ENCODE measurements at regions not wholly inside any gene's neighbourhood (a gene's known extent, or its start where the extent isn't known, plus 50 kb on each side); places are given as distances from the start of the nearest gene placed in this dataset.

DNA sequence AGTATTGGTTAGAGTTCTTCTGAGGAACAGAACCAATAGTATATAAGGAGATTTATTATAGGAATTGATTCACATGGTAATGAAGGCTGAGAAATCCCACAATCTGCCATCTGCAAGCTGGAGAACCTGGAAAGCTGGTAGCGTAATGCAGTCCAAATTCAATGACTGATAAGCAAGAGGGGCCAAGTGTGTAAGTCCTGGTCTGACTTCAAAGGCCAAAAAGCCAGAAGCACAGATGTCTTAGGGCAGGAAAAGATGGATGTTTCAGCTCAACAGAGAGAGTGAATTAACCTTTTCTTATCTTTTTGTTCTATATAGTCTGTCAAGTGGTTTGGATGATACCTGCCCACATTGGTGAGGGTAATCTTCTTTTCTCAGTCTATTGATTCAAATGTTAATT lies 146.4 kb downstream of the FGF10 start:
- H3K9ac ChIP-seq (ENCODE audit: low read depth, low read length, poor library complexity, severe bottlenecking): no peak overlapping the region
- H3K9me3 ChIP-seq (ENCODE audit: insufficient read depth, low read depth, low read length): no peaks in the 10 kb centered on the region
- H3K79me2 ChIP-seq (ENCODE audit: insufficient read depth, low read length): no peaks in the 10 kb centered on the region
- no peaks in the 10 kb centered on the region for H3K4me1 ChIP-seq (ENCODE audit: insufficient read depth, low read length, poor library complexity, severe bottlenecking)
- H3K4me3 ChIP-seq (ENCODE audit: low read length, poor library complexity, severe bottlenecking): no peak overlapping the region
- H4K20me1 ChIP-seq (ENCODE audit: insufficient read depth, low read length, poor library complexity, severe bottlenecking): no peaks in the 10 kb centered on the region
- TF ChIP-seq, protein P1, sequence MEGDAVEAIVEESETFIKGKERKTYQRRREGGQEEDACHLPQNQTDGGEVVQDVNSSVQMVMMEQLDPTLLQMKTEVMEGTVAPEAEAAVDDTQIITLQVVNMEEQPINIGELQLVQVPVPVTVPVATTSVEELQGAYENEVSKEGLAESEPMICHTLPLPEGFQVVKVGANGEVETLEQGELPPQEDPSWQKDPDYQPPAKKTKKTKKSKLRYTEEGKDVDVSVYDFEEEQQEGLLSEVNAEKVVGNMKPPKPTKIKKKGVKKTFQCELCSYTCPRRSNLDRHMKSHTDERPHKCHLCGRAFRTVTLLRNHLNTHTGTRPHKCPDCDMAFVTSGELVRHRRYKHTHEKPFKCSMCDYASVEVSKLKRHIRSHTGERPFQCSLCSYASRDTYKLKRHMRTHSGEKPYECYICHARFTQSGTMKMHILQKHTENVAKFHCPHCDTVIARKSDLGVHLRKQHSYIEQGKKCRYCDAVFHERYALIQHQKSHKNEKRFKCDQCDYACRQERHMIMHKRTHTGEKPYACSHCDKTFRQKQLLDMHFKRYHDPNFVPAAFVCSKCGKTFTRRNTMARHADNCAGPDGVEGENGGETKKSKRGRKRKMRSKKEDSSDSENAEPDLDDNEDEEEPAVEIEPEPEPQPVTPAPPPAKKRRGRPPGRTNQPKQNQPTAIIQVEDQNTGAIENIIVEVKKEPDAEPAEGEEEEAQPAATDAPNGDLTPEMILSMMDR (conservative IDR thresholded peaks at IDR 0.05; ENCODE audit: low read length): no peak
- TF ChIP-seq EZH2phosphoT487 (IDR thresholded peaks at IDR 0.05; ENCODE audit: borderline replicate concordance): no peak
- H3K36me3 ChIP-seq (ENCODE audit: insufficient read depth, low read length): no peaks in the 10 kb centered on the region
- no peaks in the 10 kb centered on the region for H3F3A ChIP-seq (ENCODE audit: low read depth)
- H3K27me3 ChIP-seq (ENCODE audit: insufficient read depth, low read length, poor library complexity, severe bottlenecking): no peaks in the 10 kb centered on the region
- H2AFZ ChIP-seq (ENCODE audit: low read length): no peak overlapping the region
- no peaks in the 10 kb centered on the region for H3K9me2 ChIP-seq (replicated peaks; ENCODE audit: low read depth, low read length)
- H3K4me2 ChIP-seq (ENCODE audit: low read depth, low read length, poor library complexity, severe bottlenecking): no peak overlapping the region

DNA sequence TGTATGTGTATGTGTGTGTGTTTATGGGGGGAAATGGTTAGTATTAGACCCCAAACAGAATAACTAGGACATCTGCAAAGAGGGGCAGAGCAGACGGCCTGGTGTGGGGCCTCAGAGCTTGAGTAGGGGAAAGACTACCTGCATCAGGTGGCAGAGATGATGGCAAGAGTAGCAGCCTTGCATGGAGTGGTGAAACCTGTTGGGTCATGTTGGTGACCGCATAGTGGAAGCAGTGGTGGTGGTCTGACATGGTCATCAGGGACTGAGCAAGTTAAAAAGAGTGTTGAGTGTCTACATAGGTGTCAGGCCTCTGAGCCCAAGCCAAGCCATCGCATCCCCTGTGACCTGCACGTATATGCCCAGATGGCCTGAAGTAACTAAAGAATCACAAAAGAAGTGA lies 153.2 kb downstream of the FGF10 start:
- H3F3A ChIP-seq (ENCODE audit: low read depth): no peaks in the 10 kb centered on the region
- no peaks in the 10 kb centered on the region for H3K9me3 ChIP-seq (ENCODE audit: insufficient read depth, low read depth, low read length)
- H3K9me2 ChIP-seq (replicated peaks; ENCODE audit: low read depth, low read length): no peaks in the 10 kb centered on the region
- no peak overlapping the region for H3K9ac ChIP-seq (ENCODE audit: low read depth, low read length, poor library complexity, severe bottlenecking)
- no peaks in the 10 kb centered on the region for H3K27me3 ChIP-seq (ENCODE audit: insufficient read depth, low read length, poor library complexity, severe bottlenecking)
- H3K36me3 ChIP-seq (ENCODE audit: insufficient read depth, low read length): no peaks in the 10 kb centered on the region
- H3K79me2 ChIP-seq (ENCODE audit: insufficient read depth, low read length): no peaks in the 10 kb centered on the region
- H3K4me2 ChIP-seq (ENCODE audit: low read depth, low read length, poor library complexity, severe bottlenecking): no peak overlapping the region
- H4K20me1 ChIP-seq (ENCODE audit: insufficient read depth, low read length, poor library complexity, severe bottlenecking): no peaks in the 10 kb centered on the region
- H3K4me3 ChIP-seq (ENCODE audit: low read length, poor library complexity, severe bottlenecking): no peak overlapping the region
- no peak overlapping the region for H2AFZ ChIP-seq (ENCODE audit: low read length)
- TF ChIP-seq, protein P1 (conservative IDR thresholded peaks at IDR 0.05; ENCODE audit: low read length): no peak
- TF ChIP-seq EZH2phosphoT487 (IDR thresholded peaks at IDR 0.05; ENCODE audit: borderline replicate concordance): no peak
- no peaks in the 10 kb centered on the region for H3K4me1 ChIP-seq (ENCODE audit: insufficient read depth, low read length, poor library complexity, severe bottlenecking)

DNA sequence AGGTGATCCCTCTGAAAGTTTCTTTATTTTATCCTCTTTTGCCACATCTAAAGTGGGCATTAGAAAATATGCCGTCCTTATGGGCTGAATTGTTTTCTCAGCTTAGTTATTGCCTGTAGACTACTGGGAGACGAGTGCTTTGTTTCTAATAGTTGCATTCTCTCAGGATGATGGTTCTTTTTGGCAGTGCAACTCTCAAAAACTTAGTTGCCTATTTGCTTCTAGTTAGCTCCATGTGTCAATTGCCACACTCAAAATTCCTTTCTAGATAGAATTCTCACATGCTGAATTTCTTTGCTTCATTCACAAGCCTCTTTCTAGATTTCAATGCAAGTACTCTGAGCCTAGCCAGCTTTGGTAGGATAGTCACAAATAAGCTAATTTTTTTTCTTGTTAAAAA lies 155.5 kb downstream of the FGF10 start:
- H3K4me3 ChIP-seq (ENCODE audit: low read length, poor library complexity, severe bottlenecking): no peak overlapping the region
- TF ChIP-seq EZH2phosphoT487 (IDR thresholded peaks at IDR 0.05; ENCODE audit: borderline replicate concordance): no peak
- TF ChIP-seq, protein P1 (conservative IDR thresholded peaks at IDR 0.05; ENCODE audit: low read length): no peak
- no peaks in the 10 kb centered on the region for H3K36me3 ChIP-seq (ENCODE audit: insufficient read depth, low read length)
- H3K9me2 ChIP-seq (replicated peaks; ENCODE audit: low read depth, low read length): no peaks in the 10 kb centered on the region
- H3K27me3 ChIP-seq (ENCODE audit: insufficient read depth, low read length, poor library complexity, severe bottlenecking): no peaks in the 10 kb centered on the region
- no peaks in the 10 kb centered on the region for H3K79me2 ChIP-seq (ENCODE audit: insufficient read depth, low read length)
- H3K4me1 ChIP-seq (ENCODE audit: insufficient read depth, low read length, poor library complexity, severe bottlenecking): no peaks in the 10 kb centered on the region
- no peaks in the 10 kb centered on the region for H4K20me1 ChIP-seq (ENCODE audit: insufficient read depth, low read length, poor library complexity, severe bottlenecking)
- H3F3A ChIP-seq (ENCODE audit: low read depth): no peaks in the 10 kb centered on the region
- no peak overlapping the region for H3K4me2 ChIP-seq (ENCODE audit: low read depth, low read length, poor library complexity, severe bottlenecking)
- no peaks in the 10 kb centered on the region for H3K9me3 ChIP-seq (ENCODE audit: insufficient read depth, low read depth, low read length)
- H3K9ac ChIP-seq (ENCODE audit: low read depth, low read length, poor library complexity, severe bottlenecking): no peak overlapping the region
- no peak overlapping the region for H2AFZ ChIP-seq (ENCODE audit: low read length)

All from Loucy (cell line).